K562 (cell line): ENCODE measurements at regions not wholly inside any gene's neighbourhood (a gene's known extent, or its start where the extent isn't known, plus 50 kb on each side); places are given as distances from the start of the nearest gene placed in this dataset.

Experiments used
- SMAD4 ChIP-seq: fragments of 250-450 bp; sonication (Bioruptor Pico); conservative IDR thresholded peaks from 2 replicates; pipeline ENCODE4 v1.8.0; 2021; ENCODE audit warnings: inconsistent platforms, mild to moderate bottlenecking, moderate library complexity
- TF ChIP-seq, protein P1 (sequence below): fragments of 200-600 bp; sonication (generic); IDR thresholded peaks from one replicate; pipeline ENCODE4 v1.6.1; 2012; ENCODE audit warnings: mild to moderate bottlenecking, low read depth, low read length, inconsistent platforms

DNA sequence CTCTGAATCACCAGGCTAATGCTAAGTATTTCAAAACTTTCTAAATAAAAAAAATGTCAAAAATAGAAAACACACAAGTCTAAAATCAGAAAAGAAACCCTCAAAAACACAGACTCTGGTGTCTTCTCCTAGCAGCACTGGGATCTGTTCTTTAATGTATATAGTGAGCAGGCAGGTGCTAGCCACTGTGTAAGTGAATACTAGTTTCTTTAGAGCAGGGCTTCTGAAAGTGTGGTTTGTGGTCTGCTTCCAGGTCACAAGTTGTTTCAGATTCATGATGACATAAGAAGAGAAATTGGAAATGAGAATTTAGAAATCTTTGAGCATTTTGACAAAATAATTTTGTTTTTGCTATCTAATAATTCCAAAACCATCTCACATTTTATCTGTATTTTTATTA is 763.1 kb downstream of the USP25 start (continued):
- TF ChIP-seq, protein P1, sequence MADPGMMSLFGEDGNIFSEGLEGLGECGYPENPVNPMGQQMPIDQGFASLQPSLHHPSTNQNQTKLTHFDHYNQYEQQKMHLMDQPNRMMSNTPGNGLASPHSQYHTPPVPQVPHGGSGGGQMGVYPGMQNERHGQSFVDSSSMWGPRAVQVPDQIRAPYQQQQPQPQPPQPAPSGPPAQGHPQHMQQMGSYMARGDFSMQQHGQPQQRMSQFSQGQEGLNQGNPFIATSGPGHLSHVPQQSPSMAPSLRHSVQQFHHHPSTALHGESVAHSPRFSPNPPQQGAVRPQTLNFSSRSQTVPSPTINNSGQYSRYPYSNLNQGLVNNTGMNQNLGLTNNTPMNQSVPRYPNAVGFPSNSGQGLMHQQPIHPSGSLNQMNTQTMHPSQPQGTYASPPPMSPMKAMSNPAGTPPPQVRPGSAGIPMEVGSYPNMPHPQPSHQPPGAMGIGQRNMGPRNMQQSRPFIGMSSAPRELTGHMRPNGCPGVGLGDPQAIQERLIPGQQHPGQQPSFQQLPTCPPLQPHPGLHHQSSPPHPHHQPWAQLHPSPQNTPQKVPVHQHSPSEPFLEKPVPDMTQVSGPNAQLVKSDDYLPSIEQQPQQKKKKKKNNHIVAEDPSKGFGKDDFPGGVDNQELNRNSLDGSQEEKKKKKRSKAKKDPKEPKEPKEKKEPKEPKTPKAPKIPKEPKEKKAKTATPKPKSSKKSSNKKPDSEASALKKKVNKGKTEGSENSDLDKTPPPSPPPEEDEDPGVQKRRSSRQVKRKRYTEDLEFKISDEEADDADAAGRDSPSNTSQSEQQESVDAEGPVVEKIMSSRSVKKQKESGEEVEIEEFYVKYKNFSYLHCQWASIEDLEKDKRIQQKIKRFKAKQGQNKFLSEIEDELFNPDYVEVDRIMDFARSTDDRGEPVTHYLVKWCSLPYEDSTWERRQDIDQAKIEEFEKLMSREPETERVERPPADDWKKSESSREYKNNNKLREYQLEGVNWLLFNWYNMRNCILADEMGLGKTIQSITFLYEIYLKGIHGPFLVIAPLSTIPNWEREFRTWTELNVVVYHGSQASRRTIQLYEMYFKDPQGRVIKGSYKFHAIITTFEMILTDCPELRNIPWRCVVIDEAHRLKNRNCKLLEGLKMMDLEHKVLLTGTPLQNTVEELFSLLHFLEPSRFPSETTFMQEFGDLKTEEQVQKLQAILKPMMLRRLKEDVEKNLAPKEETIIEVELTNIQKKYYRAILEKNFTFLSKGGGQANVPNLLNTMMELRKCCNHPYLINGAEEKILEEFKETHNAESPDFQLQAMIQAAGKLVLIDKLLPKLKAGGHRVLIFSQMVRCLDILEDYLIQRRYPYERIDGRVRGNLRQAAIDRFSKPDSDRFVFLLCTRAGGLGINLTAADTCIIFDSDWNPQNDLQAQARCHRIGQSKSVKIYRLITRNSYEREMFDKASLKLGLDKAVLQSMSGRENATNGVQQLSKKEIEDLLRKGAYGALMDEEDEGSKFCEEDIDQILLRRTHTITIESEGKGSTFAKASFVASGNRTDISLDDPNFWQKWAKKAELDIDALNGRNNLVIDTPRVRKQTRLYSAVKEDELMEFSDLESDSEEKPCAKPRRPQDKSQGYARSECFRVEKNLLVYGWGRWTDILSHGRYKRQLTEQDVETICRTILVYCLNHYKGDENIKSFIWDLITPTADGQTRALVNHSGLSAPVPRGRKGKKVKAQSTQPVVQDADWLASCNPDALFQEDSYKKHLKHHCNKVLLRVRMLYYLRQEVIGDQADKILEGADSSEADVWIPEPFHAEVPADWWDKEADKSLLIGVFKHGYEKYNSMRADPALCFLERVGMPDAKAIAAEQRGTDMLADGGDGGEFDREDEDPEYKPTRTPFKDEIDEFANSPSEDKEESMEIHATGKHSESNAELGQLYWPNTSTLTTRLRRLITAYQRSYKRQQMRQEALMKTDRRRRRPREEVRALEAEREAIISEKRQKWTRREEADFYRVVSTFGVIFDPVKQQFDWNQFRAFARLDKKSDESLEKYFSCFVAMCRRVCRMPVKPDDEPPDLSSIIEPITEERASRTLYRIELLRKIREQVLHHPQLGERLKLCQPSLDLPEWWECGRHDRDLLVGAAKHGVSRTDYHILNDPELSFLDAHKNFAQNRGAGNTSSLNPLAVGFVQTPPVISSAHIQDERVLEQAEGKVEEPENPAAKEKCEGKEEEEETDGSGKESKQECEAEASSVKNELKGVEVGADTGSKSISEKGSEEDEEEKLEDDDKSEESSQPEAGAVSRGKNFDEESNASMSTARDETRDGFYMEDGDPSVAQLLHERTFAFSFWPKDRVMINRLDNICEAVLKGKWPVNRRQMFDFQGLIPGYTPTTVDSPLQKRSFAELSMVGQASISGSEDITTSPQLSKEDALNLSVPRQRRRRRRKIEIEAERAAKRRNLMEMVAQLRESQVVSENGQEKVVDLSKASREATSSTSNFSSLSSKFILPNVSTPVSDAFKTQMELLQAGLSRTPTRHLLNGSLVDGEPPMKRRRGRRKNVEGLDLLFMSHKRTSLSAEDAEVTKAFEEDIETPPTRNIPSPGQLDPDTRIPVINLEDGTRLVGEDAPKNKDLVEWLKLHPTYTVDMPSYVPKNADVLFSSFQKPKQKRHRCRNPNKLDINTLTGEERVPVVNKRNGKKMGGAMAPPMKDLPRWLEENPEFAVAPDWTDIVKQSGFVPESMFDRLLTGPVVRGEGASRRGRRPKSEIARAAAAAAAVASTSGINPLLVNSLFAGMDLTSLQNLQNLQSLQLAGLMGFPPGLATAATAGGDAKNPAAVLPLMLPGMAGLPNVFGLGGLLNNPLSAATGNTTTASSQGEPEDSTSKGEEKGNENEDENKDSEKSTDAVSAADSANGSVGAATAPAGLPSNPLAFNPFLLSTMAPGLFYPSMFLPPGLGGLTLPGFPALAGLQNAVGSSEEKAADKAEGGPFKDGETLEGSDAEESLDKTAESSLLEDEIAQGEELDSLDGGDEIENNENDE, result no peak
- TF ChIP-seq SMAD4 (CRISPR knock-in tag), result no peak
